ENCODE measurements at regions not wholly inside any gene's neighbourhood (a gene's known extent, or its start where the extent isn't known, plus 50 kb on each side); places are given as distances from the start of the nearest gene placed in this dataset.

DNA sequence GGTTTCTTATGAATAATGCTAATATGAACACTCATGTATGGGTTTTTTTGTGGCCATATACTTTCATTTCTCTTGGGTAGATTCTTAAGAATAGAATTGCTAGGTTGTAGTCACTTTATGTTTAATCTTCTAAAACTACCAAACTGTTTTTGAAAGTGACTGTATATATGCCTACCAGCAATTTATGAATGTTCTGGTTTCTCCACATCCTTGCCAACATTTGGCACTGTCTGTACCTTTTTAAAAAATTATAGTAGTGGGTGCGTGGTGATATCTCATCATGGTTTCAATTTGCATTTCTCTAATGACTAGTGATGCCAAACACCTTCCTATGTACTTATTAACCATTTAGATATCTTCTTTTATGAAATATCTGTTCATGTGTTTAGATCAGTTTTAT is 110.6 kb upstream of the RIOK3 start:
- H3K36me3 ChIP-seq = no peaks in the 10 kb centered on the region
- peaks cover 3 to 8% of the 10 kb centered on the region in 2 donors for H3K4me1 ChIP-seq
- intact Hi-C loops (cut with DNase I) = loop anchor here (5.0 kb wide), 1 partner anchor 105 kb away; no protein-coding TSS in a partner anchor
- no peak for DNase-seq (ENCODE audit: low spot score in 2 of 2)
- no peak overlapping the region for H3K4me3 ChIP-seq
- no peak for TF ChIP-seq CTCF (IDR thresholded peaks at IDR 0.05)
- H3K27ac ChIP-seq = peak overlapping the region in 1 of 2 donors; percentile 49
- H3K9me3 ChIP-seq = no peaks in the 10 kb centered on the region
- H3K27me3 ChIP-seq = no peaks in the 10 kb centered on the region

DNA sequence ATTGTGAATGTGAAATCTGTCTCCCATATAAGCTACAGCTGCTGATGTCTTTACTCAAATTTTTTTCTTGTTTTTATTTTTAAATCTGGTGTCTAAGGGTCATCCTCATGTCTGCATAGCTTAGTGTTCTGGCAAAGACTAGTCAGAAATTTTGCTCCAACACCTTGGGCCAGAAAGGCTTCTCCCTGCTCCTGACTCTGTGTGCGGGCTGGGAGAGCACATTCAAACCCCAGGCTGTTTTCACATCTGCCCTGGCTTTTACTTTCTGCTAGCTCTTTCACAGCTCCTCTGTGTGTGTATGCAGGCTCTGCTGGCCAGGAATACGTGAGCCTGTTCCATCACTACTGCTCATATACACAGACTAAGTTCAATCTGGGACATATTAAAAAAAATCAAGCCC is 102.9 kb upstream of the RIOK3 start:
- Histone ChIP-seq H3K4me3 (no peak overlapping the region), H3K9me3 (no peaks in the 10 kb centered on the region), H3K27me3 (no peaks in the 10 kb centered on the region), H3K27ac (no peak overlapping the region), H3K36me3 (no peaks in the 10 kb centered on the region), H3K4me1 (peaks cover 8% of the 10 kb centered on the region in 2 donors)
- no peak for TF ChIP-seq CTCF (IDR thresholded peaks at IDR 0.05)
- intact Hi-C loops (cut with DNase I) = no loop called here
- no peak for DNase-seq (ENCODE audit: low spot score in 2 of 2)

DNA sequence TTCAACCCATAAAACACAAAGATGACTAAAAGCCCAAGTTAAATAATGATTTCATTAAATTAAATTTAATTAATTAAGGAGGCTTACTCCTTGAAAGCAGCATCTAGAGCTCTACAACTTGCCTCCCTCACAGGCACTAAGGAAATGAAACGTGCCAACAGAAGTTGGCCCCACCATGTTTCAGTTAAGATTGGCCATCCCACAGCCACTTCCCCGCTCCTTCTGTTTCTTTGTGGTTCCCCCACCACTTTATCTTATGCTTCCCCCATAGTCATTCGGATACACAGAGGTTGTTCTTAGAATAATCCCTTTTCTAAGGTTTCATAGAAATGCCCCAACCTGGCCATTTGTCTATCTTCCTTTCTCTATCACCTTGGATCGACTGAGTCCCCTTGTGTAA is 101.6 kb upstream of the RIOK3 start:
- no peaks in the 10 kb centered on the region for H3K9me3 ChIP-seq
- peaks cover 16 to 20% of the 10 kb centered on the region in 2 donors for H3K4me1 ChIP-seq
- H3K27me3 ChIP-seq = no peaks in the 10 kb centered on the region
- DNase-seq (ENCODE audit: low spot score in 2 of 2) = no peak
- no peak overlapping the region for H3K4me3 ChIP-seq
- intact Hi-C loops (cut with DNase I) = no loop called here
- H3K27ac ChIP-seq = no peak overlapping the region
- no peaks in the 10 kb centered on the region for H3K36me3 ChIP-seq
- TF ChIP-seq CTCF (IDR thresholded peaks at IDR 0.05) = no peak

GRCh38 chr18:23352042-23352441 is 101.0 kb upstream of the RIOK3 start:
- Histone ChIP-seq H3K27me3 (no peaks in the 10 kb centered on the region), H3K36me3 (no peaks in the 10 kb centered on the region), H3K4me3 (no peak overlapping the region), H3K4me1 (peaks cover 21 to 24% of the 10 kb centered on the region in 2 donors), H3K27ac (peak overlapping the region; percentile 37 to 56), H3K9me3 (no peaks in the 10 kb centered on the region)
- no peak for TF ChIP-seq CTCF (IDR thresholded peaks at IDR 0.05)
- intact Hi-C loops (cut with DNase I) = loop anchor here (2.0 kb wide), 1 partner anchor 39 kb away; no protein-coding TSS in a partner anchor
- DNase-seq (ENCODE audit: low spot score in 2 of 2) = no peak

- H3K27me3 ChIP-seq = no peaks in the 10 kb centered on the region
- no peaks in the 10 kb centered on the region for H3K9me3 ChIP-seq
These were observed 99.6 kb upstream of the RIOK3 start for GRCh38 chr18:23353459-23353858.

More at GRCh38 chr18:23353459-23353858, 99.6 kb upstream of the RIOK3 start:
- Histone ChIP-seq H3K4me1 (peaks cover 27 to 34% of the 10 kb centered on the region in 2 donors), H3K4me3 (no peak overlapping the region), H3K27ac (peak overlapping the region in 1 of 2 donors; percentile 91), H3K36me3 (no peaks in the 10 kb centered on the region)
- no peak for TF ChIP-seq CTCF (IDR thresholded peaks at IDR 0.05)
- intact Hi-C loops (cut with DNase I) = loop anchor here (2.0 kb wide), 1 partner anchor 41 kb away; no protein-coding TSS in a partner anchor
- no peak for DNase-seq (ENCODE audit: low spot score in 2 of 2)

Data from ascending aorta (tissue), 2 donors.